DOHH2 (cell line): ENCODE measurements at regions not wholly inside any gene's neighbourhood (a gene's known extent, or its start where the extent isn't known, plus 50 kb on each side); places are given as distances from the start of the nearest gene placed in this dataset.
"Not testable (repeated sequence)": the region's sequence is repeated elsewhere in the genome, so short reads cannot be mapped to it uniquely, and the experiment has no call there.

Source experiments
- H3F3A ChIP-seq: fragments of 200-600 bp; sonication (generic), shearing (Covaris generic); 2 replicates; pipeline ENCODE4 v1.6.0; 2016; ENCODE audit warnings: antibody characterized with exemption, mild to moderate bottlenecking; ENCODE audit not compliant: control insufficient read depth, insufficient read depth
- H3K27ac ChIP-seq: fragments of 200-600 bp; sonication (generic); 2 replicates; pipeline ENCODE4 v1.5.1; 2014; ENCODE audit warnings: low read depth, mild to moderate bottlenecking, low read length, moderate library complexity
- H3K27me3 ChIP-seq: fragments of 200-600 bp; sonication (generic); 2 replicates; pipeline ENCODE4 v1.6.1; 2014; ENCODE audit warnings: mild to moderate bottlenecking, low read length, mixed read lengths; ENCODE audit not compliant: control insufficient read depth
- H3K36me3 ChIP-seq: fragments of 200-600 bp; sonication (generic); 2 replicates; pipeline ENCODE4 v1.6.1; 2014; ENCODE audit warnings: mild to moderate bottlenecking, low read length, moderate library complexity, mixed read lengths; ENCODE audit not compliant: control insufficient read depth
- H3K4me1 ChIP-seq: fragments of 200-600 bp; sonication (generic); 2 replicates; pipeline ENCODE4 v1.6.1; 2014; ENCODE audit warnings: mild to moderate bottlenecking, low read length, mixed read lengths; ENCODE audit not compliant: control insufficient read depth
- H3K4me2 ChIP-seq: fragments of 200-600 bp; sonication (generic); 2 replicates; pipeline ENCODE4 v1.6.0; 2014; ENCODE audit warnings: mild to moderate bottlenecking, low read length, moderate library complexity
- H3K4me3 ChIP-seq: fragments of 200-600 bp; sonication (generic); 2 replicates; pipeline ENCODE4 v1.5.1; 2014; ENCODE audit warnings: mild to moderate bottlenecking, low read length, mixed read lengths
- H3K79me2 ChIP-seq: fragments of 200-600 bp; sonication (generic); 2 replicates; pipeline ENCODE4 v1.6.1; 2014; ENCODE audit warnings: mild to moderate bottlenecking, low read length, mixed read lengths; ENCODE audit not compliant: control insufficient read depth
- H3K9me2 ChIP-seq: fragments of 200-600 bp; sonication (generic); replicated peaks from 2 replicates; pipeline ENCODE4 v1.6.1; 2014; ENCODE audit warnings: mild to moderate bottlenecking, low read length, mixed read lengths; ENCODE audit not compliant: control insufficient read depth
- H3K9me3 ChIP-seq: fragments of 200-600 bp; sonication (generic); 2 replicates; pipeline ENCODE4 v1.6.1; 2014; ENCODE audit warnings: antibody characterized with exemption, low read length, mixed read lengths; ENCODE audit not compliant: control insufficient read depth, insufficient read depth
- H4K20me1 ChIP-seq: fragments of 200-600 bp; sonication (generic); 2 replicates; pipeline ENCODE4 v1.6.0; 2014; ENCODE audit warnings: low read depth, mild to moderate bottlenecking, antibody characterized with exemption, low read length, moderate library complexity; ENCODE audit not compliant: control insufficient read depth, insufficient read depth
- EZH2phosphoT487 ChIP-seq: fragments of 200-600 bp; sonication (generic); IDR thresholded peaks from 2 replicates; pipeline ENCODE4 v1.6.1; 2017; ENCODE audit warnings: borderline replicate concordance, mild to moderate bottlenecking, antibody characterized with exemption, low read length, moderate library complexity, mixed read lengths
- TF ChIP-seq, protein P1 (sequence below): fragments of 200-600 bp; sonication (generic); IDR thresholded peaks from one replicate; pipeline ENCODE4 v1.5.1; 2014; ENCODE audit warnings: antibody characterized with exemption, mild to moderate bottlenecking, low read depth, low read length; ENCODE audit not compliant: poor library complexity, severe bottlenecking

DNA sequence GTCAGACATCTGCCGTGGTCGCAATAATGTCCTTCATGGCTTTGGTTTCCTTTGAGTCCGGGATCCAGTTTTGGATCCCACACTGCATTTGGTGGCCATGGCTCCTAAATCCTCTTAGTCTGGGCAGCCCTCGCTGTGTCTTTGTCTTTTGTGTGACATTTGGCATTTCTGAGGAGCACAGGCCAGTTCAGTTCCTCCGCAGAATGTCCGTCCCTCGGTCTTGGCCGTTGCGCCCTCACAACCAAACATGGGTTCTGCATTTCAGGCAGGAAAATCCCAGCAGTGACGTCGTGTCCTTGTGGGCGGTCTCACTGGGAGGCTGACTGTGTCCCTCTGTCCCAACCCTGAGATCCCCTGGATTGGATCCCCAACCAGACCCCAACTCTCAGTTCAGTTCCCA is 172.9 kb upstream of the PPP1R26 start:
- Histone ChIP-seq H3K9me2 (no peaks in the 10 kb centered on the region), H3K27ac (no peak overlapping the region), H3K4me1 (no peaks in the 10 kb centered on the region), H3K4me3 (no peak overlapping the region), H3K36me3 (no peaks in the 10 kb centered on the region), H3K27me3 (no peaks in the 10 kb centered on the region), H3K79me2 (no peaks in the 10 kb centered on the region), H3K4me2 (no peak overlapping the region), H4K20me1 (no peaks in the 10 kb centered on the region), H3K9me3 (no peaks in the 10 kb centered on the region), H3F3A (no peaks in the 10 kb centered on the region)
- no peak for TF ChIP-seq EZH2phosphoT487
- TF ChIP-seq, protein P1, sequence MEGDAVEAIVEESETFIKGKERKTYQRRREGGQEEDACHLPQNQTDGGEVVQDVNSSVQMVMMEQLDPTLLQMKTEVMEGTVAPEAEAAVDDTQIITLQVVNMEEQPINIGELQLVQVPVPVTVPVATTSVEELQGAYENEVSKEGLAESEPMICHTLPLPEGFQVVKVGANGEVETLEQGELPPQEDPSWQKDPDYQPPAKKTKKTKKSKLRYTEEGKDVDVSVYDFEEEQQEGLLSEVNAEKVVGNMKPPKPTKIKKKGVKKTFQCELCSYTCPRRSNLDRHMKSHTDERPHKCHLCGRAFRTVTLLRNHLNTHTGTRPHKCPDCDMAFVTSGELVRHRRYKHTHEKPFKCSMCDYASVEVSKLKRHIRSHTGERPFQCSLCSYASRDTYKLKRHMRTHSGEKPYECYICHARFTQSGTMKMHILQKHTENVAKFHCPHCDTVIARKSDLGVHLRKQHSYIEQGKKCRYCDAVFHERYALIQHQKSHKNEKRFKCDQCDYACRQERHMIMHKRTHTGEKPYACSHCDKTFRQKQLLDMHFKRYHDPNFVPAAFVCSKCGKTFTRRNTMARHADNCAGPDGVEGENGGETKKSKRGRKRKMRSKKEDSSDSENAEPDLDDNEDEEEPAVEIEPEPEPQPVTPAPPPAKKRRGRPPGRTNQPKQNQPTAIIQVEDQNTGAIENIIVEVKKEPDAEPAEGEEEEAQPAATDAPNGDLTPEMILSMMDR: no peak

DNA sequence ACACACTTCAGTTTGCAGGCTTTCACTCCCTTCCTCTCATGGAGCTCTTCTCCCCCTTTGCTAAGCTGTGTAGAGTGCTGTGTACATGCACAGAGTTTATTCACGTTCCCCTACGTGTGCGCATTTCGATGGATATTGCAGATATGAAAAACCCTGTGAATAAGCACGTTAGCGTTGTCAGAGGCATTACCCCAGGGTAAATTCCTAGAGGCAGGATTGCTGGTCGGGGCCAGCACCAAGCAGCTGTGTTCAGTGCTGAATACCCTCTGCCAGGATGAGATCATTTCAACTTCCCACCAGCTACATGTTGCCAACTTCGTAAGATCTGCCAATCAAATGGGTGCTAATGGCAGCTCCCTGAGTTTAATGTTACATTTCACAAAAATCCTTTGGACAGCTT is 172.3 kb upstream of the PPP1R26 start:
- Histone ChIP-seq H3K4me3 (no peak overlapping the region), H3K79me2 (no peaks in the 10 kb centered on the region), H3K36me3 (no peaks in the 10 kb centered on the region), H3K4me2 (no peak overlapping the region), H3K9me2 (no peaks in the 10 kb centered on the region), H3K27me3 (no peaks in the 10 kb centered on the region), H3K4me1 (no peaks in the 10 kb centered on the region), H4K20me1 (no peaks in the 10 kb centered on the region), H3K9me3 (no peaks in the 10 kb centered on the region), H3F3A (no peaks in the 10 kb centered on the region), H3K27ac (no peak overlapping the region)
- no peak for TF ChIP-seq EZH2phosphoT487
- TF ChIP-seq, protein P1: no peak

DNA sequence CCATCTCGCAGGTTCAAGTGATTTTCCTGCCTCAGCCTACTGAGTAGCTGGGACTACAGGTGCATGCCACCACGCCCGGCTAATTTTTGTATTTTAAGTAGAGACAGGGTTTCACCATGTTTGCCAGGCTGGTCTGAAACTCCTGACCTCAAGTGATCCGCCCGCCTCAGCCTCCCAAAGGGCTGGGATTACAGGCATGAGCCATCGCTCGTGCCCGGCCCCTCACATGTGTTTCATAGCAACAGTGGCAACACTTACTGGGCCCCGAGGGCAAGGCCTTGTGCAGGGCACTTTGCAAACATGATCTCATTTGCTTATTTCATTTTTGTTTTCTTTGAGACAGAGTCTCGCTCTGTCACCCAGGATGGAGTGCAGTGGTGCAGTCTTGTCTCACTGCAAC is 171.7 kb upstream of the PPP1R26 start:
- H3K36me3 ChIP-seq, H3K4me3 ChIP-seq, H3F3A ChIP-seq, H3K4me2 ChIP-seq, H3K27ac ChIP-seq, H3K79me2 ChIP-seq, H4K20me1 ChIP-seq, H3K9me2 ChIP-seq, H3K4me1 ChIP-seq, H3K27me3 ChIP-seq, H3K9me3 ChIP-seq: not testable (repeated sequence)

DNA sequence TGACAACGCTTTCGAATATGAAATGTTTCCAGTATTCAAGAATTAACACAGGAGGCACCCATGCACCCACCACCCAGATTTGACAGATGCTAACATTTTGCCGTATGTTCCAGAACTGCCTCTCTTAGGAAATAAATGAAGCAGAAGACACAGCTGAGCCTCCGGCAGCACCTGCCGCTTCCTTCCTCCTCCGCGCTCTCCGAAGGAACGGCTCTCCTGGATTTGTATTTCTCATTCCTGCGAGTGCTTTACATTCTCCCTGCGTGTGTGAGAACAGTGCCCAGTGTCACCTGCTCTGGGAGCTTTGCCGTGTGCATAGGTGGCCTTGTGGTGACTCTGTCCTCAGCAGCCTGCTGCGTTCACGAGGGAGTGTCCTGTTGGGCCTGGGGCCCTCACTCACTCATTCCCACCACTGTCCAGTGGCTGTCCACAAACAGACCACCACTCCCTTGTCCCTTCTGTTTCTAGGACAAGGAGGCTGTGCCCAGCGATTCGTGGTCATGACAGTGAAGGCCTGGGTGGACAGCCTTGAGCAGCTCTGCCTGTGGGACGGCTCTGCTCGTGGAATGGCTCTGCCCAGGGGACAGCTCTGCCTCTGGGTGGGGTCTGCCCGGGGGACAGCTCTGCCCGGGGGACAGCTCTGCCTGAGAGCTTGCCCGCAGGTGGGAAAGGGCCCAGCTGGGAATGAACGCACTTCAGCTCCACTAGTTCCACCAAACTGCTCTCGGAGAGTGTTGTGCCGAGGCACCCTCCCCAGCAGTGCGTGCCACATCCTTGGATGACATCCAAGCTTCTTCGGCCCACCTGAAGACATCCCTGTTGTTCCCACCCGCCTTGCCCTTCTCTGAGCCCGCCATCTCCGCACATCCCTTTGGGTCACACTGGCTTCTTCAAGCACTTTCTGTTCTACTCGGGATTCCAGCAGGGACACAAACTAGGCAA is 170.5 kb upstream of the PPP1R26 start:
- H3K79me2 ChIP-seq: no peaks in the 10 kb centered on the region
- no peak overlapping the region for H3K4me3 ChIP-seq
- peaks cover 4% of the 10 kb centered on the region; the same call in 1 of the 2 replicates for H3K9me3 ChIP-seq
- no peaks in the 10 kb centered on the region for H4K20me1 ChIP-seq
- no peaks in the 10 kb centered on the region for H3K27me3 ChIP-seq
- H3K36me3 ChIP-seq: no peaks in the 10 kb centered on the region
- TF ChIP-seq EZH2phosphoT487: no peak
- TF ChIP-seq, protein P1: no peak
- H3K27ac ChIP-seq: no peak overlapping the region
- H3K9me2 ChIP-seq: no peaks in the 10 kb centered on the region
- H3F3A ChIP-seq: no peaks in the 10 kb centered on the region
- no peaks in the 10 kb centered on the region for H3K4me1 ChIP-seq
- no peak overlapping the region for H3K4me2 ChIP-seq
